Fibroblast of mammary gland (primary cell): ENCODE measurements at regions not wholly inside any gene's neighbourhood (a gene's known extent, or its start where the extent isn't known, plus 50 kb on each side); places are given as distances from the start of the nearest gene placed in this dataset.

Experiments used
- DNase-seq: peaks from one replicate; pipeline ENCODE4 v3.0.0-alpha.2; 2010; ENCODE audit warnings: low read depth
- H3K4me3 ChIP-seq: 2 replicates; pipeline ENCODE4 v1.5.1; 2011; ENCODE audit warnings: low read depth, mild to moderate bottlenecking, low read length, moderate library complexity; ENCODE audit not compliant: control insufficient read depth
- CTCF ChIP-seq: conservative IDR thresholded peaks from 2 replicates; pipeline ENCODE4 v1.5.1; 2011; ENCODE audit warnings: low read depth, low read length, inconsistent platforms; ENCODE audit not compliant: control insufficient read depth, insufficient read depth

GRCh38 chr5:118679264-118679940 lies 308.9 kb downstream of the DTWD2 start:
- TF ChIP-seq CTCF: no peak
- no peak for DNase-seq
- H3K4me3 ChIP-seq: no peak overlapping the region

- TF ChIP-seq CTCF: no peak
- H3K4me3 ChIP-seq: no peak overlapping the region
- no peak for DNase-seq
Observed at GRCh38 chr5:118678746-118679145, 309.6 kb downstream of the DTWD2 start.

GRCh38 chr5:118675247-118675646 lies 313.1 kb downstream of the DTWD2 start:
- DNase-seq: no peak
- TF ChIP-seq CTCF: no peak
- H3K4me3 ChIP-seq: no peak overlapping the region

- DNase-seq: no peak
- H3K4me3 ChIP-seq: no peak overlapping the region
- no peak for TF ChIP-seq CTCF
Observed at GRCh38 chr5:118657576-118657975, 330.8 kb downstream of the DTWD2 start.

- TF ChIP-seq CTCF: no peak
- no peak overlapping the region for H3K4me3 ChIP-seq
- no peak for DNase-seq
Observed at GRCh38 chr5:118653872-118654271, 334.5 kb downstream of the DTWD2 start.

- no peak for DNase-seq
- H3K4me3 ChIP-seq: no peak overlapping the region
- no peak for TF ChIP-seq CTCF
Observed at GRCh38 chr5:118653183-118653582, 335.2 kb downstream of the DTWD2 start.

GRCh38 chr5:118651002-118651401 lies 337.3 kb downstream of the DTWD2 start:
- H3K4me3 ChIP-seq: no peak overlapping the region
- DNase-seq: no peak
- TF ChIP-seq CTCF: no peak
